Upper lobe of left lung (tissue), 6 donors: ENCODE measurements at regions not wholly inside any gene's neighbourhood (a gene's known extent, or its start where the extent isn't known, plus 50 kb on each side); places are given as distances from the start of the nearest gene placed in this dataset.
A peak's percentile ranks its signal among the peaks of the same experiment; 100 is the strongest.

Source experiments
- ATAC-seq, 2 donors: fragments of 200-7000 bp; cut with Tn5 transposase; one replicate each; pipeline ENCODE4 v1.9.1; 2022; ENCODE audit warnings: mild to moderate bottlenecking in 2 of 2, moderate library complexity in 2 of 2; ENCODE audit not compliant: low FRiP score in 2 of 2
- DNase-seq, 2 donors: peaks; one replicate each; pipeline ENCODE4 v3.0.0-alpha.2; 2019 to 2020
- H3K27ac ChIP-seq, 4 donors: fragments of 200-600 bp; sonication (generic); one replicate each; pipeline ENCODE4 v1.5.1; 2016 to 2019
- H3K27me3 ChIP-seq, 4 donors: fragments of 200-600 bp; sonication (generic); one replicate each; pipeline ENCODE4 v1.5.1; 2017 to 2019
- H3K36me3 ChIP-seq, 4 donors: fragments of 200-600 bp; sonication (generic); one replicate each; pipeline ENCODE4 v1.5.1; 2016 to 2019
- H3K4me1 ChIP-seq, 4 donors: fragments of 200-600 bp; sonication (generic); one replicate each; pipeline ENCODE4 v1.5.1; 2018 to 2019
- H3K4me3 ChIP-seq, 4 donors: fragments of 200-600 bp; sonication (generic); one replicate each; pipeline ENCODE4 v1.5.1; 2017 to 2019; ENCODE audit warnings: mild to moderate bottlenecking in 2 of 4, moderate library complexity in 1 of 4
- H3K9me3 ChIP-seq, 4 donors: fragments of 200-600 bp; sonication (generic); one replicate each; pipeline ENCODE4 v1.5.1; 2018 to 2019
- CTCF ChIP-seq, 6 experiments: fragments of 450-650 bp in 4 of 6; fragments of 200-600 bp in 2 of 6; sonication (generic) in 2 of 6; IDR thresholded peaks; one replicate each; pipeline ENCODE4 v1.5.1; 2016 to 2019; ENCODE audit warnings: antibody characterized with exemption in 6 of 6
- EP300 ChIP-seq, 4 donors: sonication (generic); formaldehyde crosslinking; IDR thresholded peaks; one replicate each; pipeline ENCODE4 v1.5.1; 2017; ENCODE audit warnings: antibody characterized with exemption in 4 of 4, control low read depth in 2 of 4
- POLR2A ChIP-seq, 4 donors: fragments of 450-650 bp; IDR thresholded peaks; one replicate each; pipeline ENCODE4 v1.5.1; 2016 to 2017; ENCODE audit warnings: antibody characterized with exemption in 4 of 4, mild to moderate bottlenecking in 2 of 4
- POLR2AphosphoS5 ChIP-seq, 2 donors: sonication (generic); formaldehyde crosslinking; IDR thresholded peaks; one replicate each; pipeline ENCODE4 v1.5.1; 2017; ENCODE audit warnings: antibody characterized with exemption in 2 of 2
- WGBS, 2 donors: methylation state at CpG; one replicate each; pipeline ENCODE4 v1.1.5; 2017 to 2018; 5-methylcytosine and 5-hydroxymethylcytosine counted together
- donor health status: DM: no; HTN: no; CAD: no; lungs with moderate emphysema.
- donor health status: DM: no; HTN: yes; CAD: no; lungs with severe emphysema.

- DNase-seq (no peak), ATAC-seq (peak in 1 of 2 donors; percentile 70)
- Histone ChIP-seq H3K36me3 (no peaks in the 10 kb centered on the region), H3K4me1 (no peaks in the 10 kb centered on the region), H3K9me3 (no peaks in the 10 kb centered on the region), H3K27me3 (no peaks in the 10 kb centered on the region), H3K27ac (no peak overlapping the region), H3K4me3 (no peak overlapping the region)
- TF ChIP-seq EP300 (IDR thresholded peaks at IDR 0.05) (no peak), CTCF (IDR thresholded peaks at IDR 0.05) (no peak), POLR2A (IDR thresholded peaks at IDR 0.05) (no peak), POLR2AphosphoS5 (IDR thresholded peaks at IDR 0.05) (no peak)
Measured at GRCh38 chr7:120170834-120171233, 102.1 kb upstream of the KCND2 start.

GRCh38 chr7:120171406-120171805, 101.6 kb upstream of the KCND2 start:
- H3K9me3 ChIP-seq: no peaks in the 10 kb centered on the region
- DNase-seq (no peak), ATAC-seq (no peak)
- no peak for TF ChIP-seq EP300 (IDR thresholded peaks at IDR 0.05)
- no peak for TF ChIP-seq CTCF (IDR thresholded peaks at IDR 0.05)
- TF ChIP-seq POLR2AphosphoS5 (IDR thresholded peaks at IDR 0.05): no peak
- TF ChIP-seq POLR2A (IDR thresholded peaks at IDR 0.05): no peak
- H3K36me3 ChIP-seq: no peaks in the 10 kb centered on the region
- H3K27ac ChIP-seq: no peak overlapping the region
- no peak overlapping the region for H3K4me3 ChIP-seq
- H3K4me1 ChIP-seq: no peaks in the 10 kb centered on the region
- H3K27me3 ChIP-seq: no peaks in the 10 kb centered on the region
- 61 to 76% methylated on average over 1 of the region's 1 CpG for WGBS, 2 donors

- Histone ChIP-seq H3K36me3 (no peaks in the 10 kb centered on the region), H3K27ac (no peak overlapping the region), H3K27me3 (no peaks in the 10 kb centered on the region), H3K9me3 (no peaks in the 10 kb centered on the region), H3K4me3 (no peak overlapping the region), H3K4me1 (no peaks in the 10 kb centered on the region)
- 75 to 79% methylated on average over 2 of the region's 2 CpGs for WGBS, 2 donors
- DNase-seq: no peak
- no peak for ATAC-seq
- TF ChIP-seq POLR2AphosphoS5 (IDR thresholded peaks at IDR 0.05) (no peak), EP300 (IDR thresholded peaks at IDR 0.05) (no peak), CTCF (IDR thresholded peaks at IDR 0.05) (no peak), POLR2A (IDR thresholded peaks at IDR 0.05) (no peak)
Measured at GRCh38 chr7:120180221-120180620, 92.8 kb upstream of the KCND2 start.

GRCh38 chr7:120181499-120181898, 91.5 kb upstream of the KCND2 start:
- no peak for DNase-seq
- Histone ChIP-seq H3K36me3 (no peaks in the 10 kb centered on the region), H3K27ac (no peak overlapping the region), H3K27me3 (no peaks in the 10 kb centered on the region), H3K4me3 (no peak overlapping the region), H3K4me1 (no peaks in the 10 kb centered on the region), H3K9me3 (no peaks in the 10 kb centered on the region)
- ATAC-seq: no peak
- no peak for TF ChIP-seq POLR2A (IDR thresholded peaks at IDR 0.05)
- TF ChIP-seq EP300 (IDR thresholded peaks at IDR 0.05): no peak
- no peak for TF ChIP-seq POLR2AphosphoS5 (IDR thresholded peaks at IDR 0.05)
- TF ChIP-seq CTCF (IDR thresholded peaks at IDR 0.05): no peak

- ATAC-seq: peak in 1 of 2 donors; percentile 71
- Histone ChIP-seq H3K4me1 (no peaks in the 10 kb centered on the region), H3K4me3 (no peak overlapping the region), H3K36me3 (no peaks in the 10 kb centered on the region), H3K27ac (no peak overlapping the region), H3K27me3 (no peaks in the 10 kb centered on the region), H3K9me3 (no peaks in the 10 kb centered on the region)
- TF ChIP-seq CTCF (IDR thresholded peaks at IDR 0.05): no peak
- no peak for TF ChIP-seq POLR2A (IDR thresholded peaks at IDR 0.05)
- no peak for TF ChIP-seq EP300 (IDR thresholded peaks at IDR 0.05)
- no peak for TF ChIP-seq POLR2AphosphoS5 (IDR thresholded peaks at IDR 0.05)
- WGBS, 2 donors: 35 to 79% methylated on average over 1 of the region's 1 CpG
- no peak for DNase-seq
Measured at GRCh38 chr7:120184866-120185265, 88.1 kb upstream of the KCND2 start.
